ENCODE measurements at regions not wholly inside any gene's neighbourhood (a gene's known extent, or its start where the extent isn't known, plus 50 kb on each side); places are given as distances from the start of the nearest gene placed in this dataset.

GRCh38 chr15:46331546-46331945 lies 696.7 kb downstream of the SQOR start:
- no peak for DNase-seq

GRCh38 chr15:46343196-46343935 lies 708.5 kb downstream of the SQOR start:
- DNase-seq, result no peak

DNA sequence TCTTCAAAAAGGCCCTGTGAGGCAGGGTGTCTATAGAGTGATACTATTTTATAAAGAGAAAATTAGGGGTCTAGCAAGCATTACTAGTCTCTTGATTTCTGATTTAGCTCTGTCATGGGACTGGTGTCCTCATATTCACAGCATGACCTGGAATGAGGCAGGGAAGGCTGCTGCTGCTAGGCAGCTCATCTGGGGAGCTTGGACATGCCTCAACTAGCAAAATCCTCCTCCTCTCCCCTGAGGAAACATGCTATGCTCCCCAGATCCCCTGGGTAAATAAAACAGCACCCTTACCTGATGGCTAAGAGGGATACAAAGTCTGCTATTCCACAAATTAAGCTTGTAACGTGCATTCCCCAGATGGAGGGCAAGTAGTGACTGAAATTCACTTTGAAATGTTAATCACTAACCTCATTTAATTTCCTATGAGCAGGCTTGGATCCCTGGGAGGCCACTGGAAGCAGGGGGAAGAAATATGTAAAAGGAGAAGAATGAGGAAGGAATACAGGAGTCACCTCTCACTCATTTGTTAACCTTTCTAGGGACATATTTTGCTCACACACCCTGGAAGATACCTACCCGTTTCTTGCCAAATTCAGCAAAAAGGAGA lies 709.4 kb downstream of the SQOR start:
- DNase-seq, result no peak

- no peak for DNase-seq
Observed at GRCh38 chr15:46344915-46345314, 710.1 kb downstream of the SQOR start.

DNA sequence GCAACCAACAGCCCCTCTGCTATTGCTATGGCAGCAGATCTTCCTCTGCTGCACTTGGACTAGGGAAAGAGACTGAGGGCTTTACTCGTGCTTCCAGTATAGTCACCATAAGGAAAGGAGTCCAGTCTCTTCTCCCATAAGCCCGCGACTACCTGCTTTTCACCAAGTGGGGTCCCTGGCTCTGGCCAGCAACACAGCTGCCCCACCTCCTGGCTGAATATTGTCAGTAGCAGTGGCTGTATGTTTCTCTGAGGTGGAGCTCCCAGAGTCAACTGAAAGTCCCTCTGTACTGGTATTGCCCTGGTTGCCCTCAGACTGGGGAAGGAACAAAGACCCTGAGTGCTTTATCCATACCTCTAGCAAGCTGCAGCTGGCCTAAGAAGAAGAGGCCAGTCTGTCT lies 719.6 kb downstream of the SQOR start:
- DNase-seq, result no peak

DNA sequence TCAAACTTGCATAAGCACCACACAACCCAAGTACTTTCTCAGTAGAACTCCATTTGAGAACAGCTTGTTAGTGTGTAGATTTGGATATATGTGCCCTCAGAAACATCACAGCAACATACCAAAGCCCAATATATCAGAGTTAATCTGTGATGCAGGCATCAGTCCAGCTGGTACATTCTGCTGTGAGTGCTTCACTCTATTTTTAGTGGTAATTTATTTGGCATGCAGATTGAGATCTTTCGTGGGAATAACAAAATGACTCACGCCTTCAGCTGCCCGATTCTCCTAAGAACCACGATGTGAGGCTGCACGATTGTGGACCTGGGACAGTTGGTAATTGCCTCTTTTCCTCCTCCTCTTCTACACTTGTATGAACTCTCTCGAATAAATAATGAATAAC lies 730.7 kb downstream of the SQOR start:
- DNase-seq, result peak; percentile 26

DNA sequence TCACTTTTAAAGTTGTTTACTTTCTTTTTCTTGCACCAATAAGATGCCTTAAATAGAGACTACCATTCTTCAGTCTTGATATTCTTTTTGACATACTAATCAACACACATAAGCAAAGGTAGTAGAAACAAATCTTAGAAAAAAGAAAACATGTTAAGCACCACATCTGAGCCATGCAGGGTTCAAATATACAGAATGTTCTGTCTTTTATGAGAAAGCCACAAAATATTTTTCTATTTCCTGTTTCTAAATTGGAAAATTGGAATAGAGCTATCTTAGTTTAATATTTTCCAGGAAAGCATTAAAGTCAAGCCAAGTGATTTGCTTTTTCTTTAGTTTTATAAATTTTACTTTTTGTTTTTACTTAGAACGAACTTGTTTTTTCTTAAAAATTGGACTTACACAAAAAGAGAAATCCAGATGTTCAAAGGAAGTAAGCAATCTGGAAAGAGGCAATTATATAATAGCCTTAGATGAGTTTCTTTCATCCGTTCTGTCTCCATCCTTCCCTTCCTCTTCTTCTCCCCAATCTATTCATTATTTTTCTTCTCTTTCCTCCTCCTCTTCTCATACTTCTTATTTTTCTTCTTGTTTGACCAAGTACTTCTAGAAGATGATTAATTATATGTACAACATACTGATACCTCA lies 731.7 kb downstream of the SQOR start:
- DNase-seq, result no peak

- no peak for DNase-seq
Observed at GRCh38 chr15:46383978-46384377, 749.1 kb downstream of the SQOR start.

DNA sequence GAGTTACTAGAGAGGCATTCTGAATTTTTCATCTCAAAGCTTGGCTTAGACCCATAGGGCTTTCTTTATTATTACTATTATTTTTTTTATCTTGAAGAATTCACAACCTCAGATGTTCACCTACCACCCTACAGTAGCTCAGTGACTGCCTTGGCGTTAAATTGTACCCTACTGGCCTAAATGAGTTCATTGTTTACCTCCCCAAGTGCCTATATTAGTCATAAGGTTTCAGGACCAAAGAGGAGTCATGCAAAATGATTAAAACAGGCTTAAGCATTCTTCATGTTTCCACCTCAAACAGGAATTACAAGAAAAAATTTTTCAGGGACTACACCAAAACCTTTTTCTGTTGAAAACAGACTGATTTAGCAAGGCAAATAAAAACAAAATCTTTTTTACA lies 751.5 kb downstream of the SQOR start:
- no peak for DNase-seq

DNA sequence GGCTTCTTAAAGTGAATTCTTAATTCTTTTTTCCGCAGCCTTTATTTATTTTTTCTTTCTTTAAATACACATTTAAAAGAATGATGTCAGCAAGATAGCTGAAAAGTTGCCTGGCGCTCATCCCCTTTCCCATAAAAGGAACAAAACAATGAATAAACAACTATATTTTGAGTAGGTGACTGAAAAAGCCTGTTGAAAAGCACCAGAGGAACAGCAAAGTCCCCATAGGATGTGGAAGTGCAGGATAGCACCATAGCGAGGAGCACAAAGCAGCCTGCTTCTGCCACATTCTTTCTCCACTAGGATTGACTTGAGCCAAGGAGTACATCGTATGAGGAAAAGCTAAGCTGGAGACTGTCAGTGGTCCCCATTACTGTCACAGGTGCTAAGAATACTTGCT lies 754.9 kb downstream of the SQOR start:
- DNase-seq, result no peak

DNA sequence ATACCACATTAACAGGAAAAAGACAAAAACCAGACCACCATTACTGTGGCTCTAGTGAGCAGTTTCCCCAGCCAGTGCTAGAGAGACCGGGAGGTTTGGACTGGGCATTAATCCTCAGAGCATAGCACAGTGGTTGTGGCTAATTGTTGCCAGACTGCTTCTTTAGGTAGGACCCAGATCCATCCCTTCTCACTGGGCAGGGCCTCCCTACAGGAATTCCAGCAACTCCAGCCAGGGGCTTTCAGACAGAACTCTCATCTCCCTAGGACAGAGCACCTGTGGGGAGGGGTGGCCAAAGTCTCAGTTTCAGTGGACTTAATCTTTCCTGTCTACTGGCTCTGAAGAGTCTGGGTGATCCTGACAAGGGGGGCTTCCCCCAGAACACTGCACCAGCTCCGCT lies 759.6 kb downstream of the SQOR start:
- DNase-seq, result no peak

GRCh38 chr15:46408312-46408711 lies 773.5 kb downstream of the SQOR start:
- DNase-seq, result no peak

- no peak for DNase-seq
Observed at GRCh38 chr15:46409841-46410301, 775.0 kb downstream of the SQOR start.

- DNase-seq, result no peak
Observed at GRCh38 chr15:46410705-46411104, 775.9 kb downstream of the SQOR start.

DNA sequence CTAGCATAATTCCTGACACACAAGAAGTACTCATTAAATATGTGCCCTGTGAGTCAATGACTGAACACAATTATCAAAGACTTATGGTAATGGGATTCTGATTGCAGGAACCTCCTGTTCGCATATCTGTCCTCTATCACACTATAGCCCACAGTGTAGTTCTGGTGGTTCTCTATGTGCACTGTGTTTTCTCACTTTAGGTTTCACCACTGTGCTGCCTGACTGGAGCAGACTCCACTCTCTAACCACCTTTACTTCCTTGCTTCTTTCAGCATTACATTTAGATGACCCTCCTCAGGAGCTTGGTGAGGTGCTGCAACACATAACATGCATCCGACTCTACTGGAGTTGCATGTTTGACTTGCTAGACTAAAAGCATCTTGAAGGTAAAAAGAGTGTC lies 777.1 kb downstream of the SQOR start:
- no peak for DNase-seq

DNA sequence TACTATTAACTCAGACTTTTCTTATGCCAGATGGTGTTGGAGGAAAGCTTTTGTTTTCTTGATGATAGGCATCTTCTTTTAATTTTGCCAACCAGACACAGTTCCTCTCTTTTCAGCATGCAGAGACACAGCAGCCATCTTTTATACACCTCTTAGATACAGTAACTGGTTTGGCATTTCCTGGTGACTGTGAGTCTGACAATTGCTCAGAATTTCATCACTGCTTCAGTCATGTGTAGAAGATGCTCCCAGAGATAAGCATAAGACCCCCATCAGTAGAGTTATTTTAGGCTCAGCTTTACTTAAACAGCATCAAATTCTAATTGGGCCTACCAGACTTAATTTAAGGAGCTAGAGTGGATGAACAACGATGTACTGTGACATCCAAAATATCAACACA lies 779.0 kb downstream of the SQOR start:
- no peak for DNase-seq

DNA sequence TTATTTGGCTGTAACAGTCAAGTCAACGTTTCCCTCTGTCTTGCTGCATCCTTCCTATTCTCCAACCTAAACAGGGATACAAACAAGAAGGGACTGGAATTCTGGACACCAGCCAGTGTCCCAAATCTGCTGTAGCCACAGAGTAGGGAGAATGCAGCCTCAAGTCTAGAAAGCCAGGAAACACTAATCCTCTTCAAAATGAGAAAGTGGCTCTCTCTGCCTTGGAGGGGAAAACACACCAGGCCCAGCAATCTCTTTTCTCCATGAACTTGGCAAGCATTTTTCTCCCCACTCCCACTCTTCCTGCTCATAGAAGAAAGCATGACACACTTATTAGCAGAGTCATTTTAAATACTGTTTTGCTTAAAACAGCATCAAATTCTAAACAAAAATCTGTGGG lies 781.7 kb downstream of the SQOR start:
- DNase-seq, result no peak

- DNase-seq, result no peak
Observed at GRCh38 chr15:46420990-46421389, 786.2 kb downstream of the SQOR start.

GRCh38 chr15:46441294-46442062 lies 806.6 kb downstream of the SQOR start:
- DNase-seq, result no peak

GRCh38 chr15:46442184-46442583 lies 807.4 kb downstream of the SQOR start:
- no peak for DNase-seq

DNA sequence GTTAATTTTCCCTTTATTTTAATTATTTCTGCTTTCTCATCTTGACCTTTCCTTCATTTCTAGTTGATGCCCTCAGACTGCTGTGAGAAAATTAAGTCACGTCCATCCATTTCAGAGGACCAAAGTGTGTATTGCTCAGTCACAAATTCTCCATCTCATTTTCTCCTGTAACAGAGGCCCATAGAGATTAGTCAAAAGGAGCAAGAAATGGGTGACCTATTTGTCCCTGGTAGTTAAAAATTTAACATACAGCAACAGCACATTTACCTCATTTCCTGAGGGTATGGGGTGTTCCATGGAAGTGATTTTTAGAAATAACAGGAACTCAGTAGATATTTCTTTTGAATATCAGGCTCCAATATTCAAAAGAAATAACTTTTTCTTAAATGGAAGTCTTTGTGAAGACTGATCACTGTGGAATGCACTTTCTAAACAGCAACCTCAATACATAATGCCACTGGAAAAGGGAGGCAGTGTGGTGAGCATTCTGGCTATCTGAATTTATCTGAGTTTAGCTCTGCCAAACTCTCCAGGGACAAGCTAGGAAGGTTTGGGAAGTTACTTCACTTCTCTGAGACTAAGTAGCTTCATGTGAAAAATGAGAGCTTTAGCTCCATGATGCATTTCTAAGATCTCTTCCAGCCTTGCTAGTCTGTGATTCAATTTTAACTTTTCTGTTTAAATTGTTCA lies 808.2 kb downstream of the SQOR start:
- no peak for DNase-seq

- DNase-seq, result no peak
Observed at GRCh38 chr15:46450112-46450809, 815.4 kb downstream of the SQOR start.
